Stimulated activated memory B cell treated with anti-CD40 and anti-IgM and Interleukin-4, amounts not matched to agents 10 μg/mL and 1 μg/mL and 100 μg/mL, for 72 hours (primary cell): ENCODE measurements at regions not wholly inside any gene's neighbourhood (a gene's known extent, or its start where the extent isn't known, plus 50 kb on each side); places are given as distances from the start of the nearest gene placed in this dataset.
"Not testable (repeated sequence)": the region's sequence is repeated elsewhere in the genome, so short reads cannot be mapped to it uniquely, and the experiment has no call there.

Experiments
- ATAC-seq: fragments of 150-1000 bp; cut with Tn5 transposase; 2 replicates; pipeline ENCODE4 v1.10.0; 2021
- H3K27ac Mint-ChIP-seq: one replicate; pipeline ENCODE4 v1.8.0; 2022; ENCODE audit warnings: mild to moderate bottlenecking, mixed read lengths
- H3K27me3 Mint-ChIP-seq: one replicate; pipeline ENCODE4 v1.8.0; 2022; ENCODE audit warnings: mixed read lengths
- H3K36me3 Mint-ChIP-seq: one replicate; pipeline ENCODE4 v1.8.0; 2022; ENCODE audit warnings: mixed read lengths
- H3K4me1 Mint-ChIP-seq: one replicate; pipeline ENCODE4 v1.8.0; 2022; ENCODE audit warnings: mixed read lengths
- H3K4me3 Mint-ChIP-seq: one replicate; pipeline ENCODE4 v1.8.0; 2022; ENCODE audit warnings: mild to moderate bottlenecking, moderate library complexity, mixed read lengths
- H3K9me3 Mint-ChIP-seq: one replicate; pipeline ENCODE4 v1.8.0; 2022; ENCODE audit warnings: mixed read lengths

GRCh38 chr5:100418231-100418630 lies 116.9 kb upstream of the FAM174A start:
- H3K4me3 Mint-ChIP-seq = no peak overlapping the region
- no peak overlapping the region for H3K27ac Mint-ChIP-seq
- no peaks in the 10 kb centered on the region for H3K27me3 Mint-ChIP-seq
- H3K4me1 Mint-ChIP-seq = no peaks in the 10 kb centered on the region
- H3K36me3 Mint-ChIP-seq = no peaks in the 10 kb centered on the region
- peaks cover 2% of the 10 kb centered on the region for H3K9me3 Mint-ChIP-seq
- ATAC-seq = no peak

DNA sequence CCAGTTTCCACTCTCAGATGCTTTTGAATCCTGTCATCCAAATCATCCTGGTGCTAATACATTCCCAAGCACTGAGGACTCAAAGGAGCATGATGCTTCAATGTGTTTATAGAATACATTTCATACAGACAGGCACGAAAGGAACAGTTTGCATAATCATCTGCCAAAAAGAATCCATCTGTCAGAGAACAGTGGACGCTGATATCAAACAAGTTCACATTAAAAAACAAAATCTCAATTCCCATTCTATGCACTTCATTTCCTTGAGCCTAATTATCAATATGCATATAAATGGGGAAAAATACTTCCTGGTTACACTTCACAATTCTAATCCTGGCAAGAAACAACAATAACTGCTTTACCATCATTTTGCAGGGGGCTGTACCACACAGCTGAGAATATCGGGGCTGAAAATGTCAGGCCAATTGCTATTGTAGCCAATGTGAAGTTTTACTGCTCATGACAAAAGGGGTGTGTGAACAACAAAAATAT lies 125.5 kb upstream of the FAM174A start:
- no peak overlapping the region for H3K4me3 Mint-ChIP-seq
- H3K27me3 Mint-ChIP-seq = no peaks in the 10 kb centered on the region
- no peaks in the 10 kb centered on the region for H3K36me3 Mint-ChIP-seq
- H3K27ac Mint-ChIP-seq = no peak overlapping the region
- H3K4me1 Mint-ChIP-seq = no peaks in the 10 kb centered on the region
- ATAC-seq = no peak
- H3K9me3 Mint-ChIP-seq = no peaks in the 10 kb centered on the region

- H3K4me3 Mint-ChIP-seq = no peak overlapping the region
These were observed 128.1 kb upstream of the FAM174A start for GRCh38 chr5:100407053-100407452.

DNA sequence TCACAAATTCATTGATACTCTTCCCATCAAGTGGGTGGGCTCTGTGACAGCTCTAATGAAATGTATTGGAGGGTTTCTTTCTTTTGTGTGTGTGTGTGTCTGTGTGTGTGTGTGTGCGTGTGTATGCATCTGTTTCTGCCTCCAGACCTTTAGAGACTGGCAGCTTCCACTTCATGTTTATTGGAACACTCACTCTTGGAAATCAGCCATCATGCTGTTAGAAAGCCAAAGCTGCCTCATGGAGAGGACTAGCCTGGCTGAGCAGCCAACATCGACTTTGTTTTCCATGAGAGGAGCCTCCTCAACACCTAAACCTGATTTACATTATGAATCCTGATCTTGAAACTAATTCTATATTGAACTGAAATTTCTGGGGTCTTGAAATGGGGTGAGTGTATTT lies 128.5 kb upstream of the FAM174A start:
- Mint-ChIP-seq H3K4me1 (no peaks in the 10 kb centered on the region), H3K9me3 (no peaks in the 10 kb centered on the region), H3K36me3 (no peaks in the 10 kb centered on the region), H3K27ac (no peak overlapping the region), H3K4me3 (no peak overlapping the region), H3K27me3 (no peaks in the 10 kb centered on the region)
- no peak for ATAC-seq

More at GRCh38 chr5:100407053-100407452, 128.1 kb upstream of the FAM174A start:
- no peaks in the 10 kb centered on the region for H3K27me3 Mint-ChIP-seq
- H3K27ac Mint-ChIP-seq = no peak overlapping the region
- no peaks in the 10 kb centered on the region for H3K36me3 Mint-ChIP-seq
- no peaks in the 10 kb centered on the region for H3K4me1 Mint-ChIP-seq
- H3K9me3 Mint-ChIP-seq = no peaks in the 10 kb centered on the region
- peak; percentile 28 for ATAC-seq

- Mint-ChIP-seq H3K36me3 (no peaks in the 10 kb centered on the region), H3K9me3 (no peaks in the 10 kb centered on the region), H3K4me3 (no peak overlapping the region), H3K27me3 (no peaks in the 10 kb centered on the region), H3K4me1 (no peaks in the 10 kb centered on the region), H3K27ac (no peak overlapping the region)
- no peak for ATAC-seq
These were observed 133.1 kb upstream of the FAM174A start for GRCh38 chr5:100402071-100402470.

DNA sequence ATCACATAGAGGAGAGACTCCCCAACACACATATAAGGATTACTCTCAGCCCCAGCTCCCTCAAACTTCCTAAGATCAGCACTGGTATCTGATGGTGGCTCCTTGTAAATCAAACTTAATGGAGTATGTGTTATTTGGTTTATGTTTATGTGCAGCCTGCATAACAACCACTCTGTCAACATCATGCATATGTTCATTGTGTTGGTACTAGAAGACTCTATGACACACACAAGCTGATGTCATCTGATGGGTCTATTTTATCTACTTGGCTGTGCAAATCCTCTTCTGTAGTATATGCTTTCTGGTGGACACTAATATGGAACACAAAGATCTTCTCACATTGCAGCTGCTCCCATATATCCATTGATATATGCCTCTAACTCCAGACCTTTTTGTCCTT lies 134.0 kb upstream of the FAM174A start:
- no peak overlapping the region for H3K4me3 Mint-ChIP-seq
- H3K27ac Mint-ChIP-seq = no peak overlapping the region
- no peaks in the 10 kb centered on the region for H3K4me1 Mint-ChIP-seq
- H3K9me3 Mint-ChIP-seq = no peaks in the 10 kb centered on the region
- no peak for ATAC-seq
- H3K27me3 Mint-ChIP-seq = no peaks in the 10 kb centered on the region
- no peaks in the 10 kb centered on the region for H3K36me3 Mint-ChIP-seq

DNA sequence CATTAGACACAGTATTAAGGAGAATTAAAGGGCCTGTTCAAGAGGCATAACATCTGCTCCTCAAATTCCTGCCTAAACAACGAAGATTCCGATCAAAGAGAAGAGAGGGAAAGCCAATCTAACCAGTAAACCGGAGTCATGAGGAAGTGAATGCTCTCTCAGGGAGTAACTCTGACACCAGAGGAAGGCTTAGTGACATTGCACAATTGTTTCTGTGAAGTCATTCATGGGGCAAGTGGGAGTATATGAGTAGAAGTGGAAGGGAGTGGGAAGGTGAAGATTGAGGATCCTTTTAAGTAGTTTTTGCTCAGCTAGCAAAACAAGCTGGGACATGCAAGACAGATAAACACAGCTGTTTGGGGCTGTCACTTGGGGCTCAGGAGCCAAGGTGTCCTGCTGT lies 136.4 kb upstream of the FAM174A start:
- not testable (repeated sequence) for H3K9me3 Mint-ChIP-seq, H3K4me3 Mint-ChIP-seq, H3K27ac Mint-ChIP-seq

DNA sequence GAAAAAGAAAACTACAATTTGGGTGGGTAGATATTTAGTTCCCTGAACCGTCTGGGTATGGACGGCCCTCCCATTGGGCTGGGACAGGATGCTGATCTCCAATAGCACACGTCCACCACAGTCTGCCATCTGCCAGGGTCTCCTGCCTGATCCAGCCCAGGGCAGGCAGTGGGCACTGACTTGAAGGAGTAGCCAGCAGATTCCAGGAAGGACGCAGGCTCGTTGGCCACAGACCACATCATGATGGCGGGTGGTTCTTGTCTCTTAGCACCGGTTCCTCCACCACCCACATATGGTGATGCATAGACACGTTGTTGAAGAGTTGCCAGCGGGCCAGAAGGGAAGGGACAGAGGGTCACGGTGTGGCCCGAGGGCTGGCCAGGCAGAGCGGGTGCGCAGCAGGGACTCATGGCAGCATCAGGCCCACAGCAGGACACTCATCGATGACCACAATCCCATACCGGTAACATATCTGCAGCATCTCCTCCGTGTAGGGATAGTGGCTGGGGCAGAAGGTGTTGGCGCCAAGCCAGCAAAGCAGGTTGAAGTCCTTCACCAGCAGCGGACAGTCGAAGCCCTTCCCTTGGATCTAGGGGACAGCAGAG lies 155.8 kb upstream of the FAM174A start:
- not testable (repeated sequence) for H3K4me1 Mint-ChIP-seq

More for the DNA sequence above, 136.4 kb upstream of the FAM174A start:
- H3K36me3 Mint-ChIP-seq, H3K4me1 Mint-ChIP-seq, H3K27me3 Mint-ChIP-seq, ATAC-seq: not testable (repeated sequence)

DNA sequence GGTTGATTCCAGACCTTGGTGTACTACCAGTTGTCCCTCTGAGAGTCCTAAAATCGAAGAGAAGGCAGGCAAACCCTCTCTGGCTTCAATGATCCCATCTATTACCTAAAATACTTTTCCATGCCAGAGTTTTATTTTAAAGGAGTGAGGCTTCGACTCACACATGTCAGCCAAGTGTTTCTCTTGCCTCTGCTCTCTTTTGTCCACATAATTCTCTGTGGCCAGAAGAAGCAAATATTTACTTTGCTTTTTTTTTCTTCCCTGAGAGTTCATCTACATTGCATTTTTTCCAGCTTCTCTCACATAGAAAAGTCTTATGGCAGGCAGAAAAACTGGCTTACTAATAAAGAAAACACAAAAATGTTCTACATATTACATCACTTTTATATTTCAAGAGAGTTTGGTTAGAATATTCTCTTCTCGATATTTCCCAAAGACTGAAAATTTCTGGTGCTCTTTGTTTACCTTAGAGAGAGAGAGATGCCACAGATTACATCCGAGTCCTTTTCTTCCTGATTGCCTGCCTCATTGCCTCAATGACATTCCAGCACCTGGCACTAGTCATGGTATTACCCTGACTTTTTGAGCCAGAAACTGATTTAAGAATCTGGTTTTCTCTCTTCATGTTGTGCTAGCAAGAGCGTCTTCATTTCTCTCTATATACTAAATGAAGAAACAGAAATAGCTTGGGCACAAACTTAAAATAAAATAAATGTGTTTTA lies 170.3 kb upstream of the FAM174A start:
- not testable (repeated sequence) for ATAC-seq, H3K27me3 Mint-ChIP-seq

More for the DNA sequence above, 155.8 kb upstream of the FAM174A start:
- H3K9me3 Mint-ChIP-seq, H3K27me3 Mint-ChIP-seq, H3K36me3 Mint-ChIP-seq, H3K27ac Mint-ChIP-seq, H3K4me3 Mint-ChIP-seq: not testable (repeated sequence)
- peak; percentile 53 for ATAC-seq

GRCh38 chr5:100364343-100364742 lies 170.8 kb upstream of the FAM174A start:
- not testable (repeated sequence) for H3K4me1 Mint-ChIP-seq, H3K9me3 Mint-ChIP-seq, H3K27ac Mint-ChIP-seq, H3K27me3 Mint-ChIP-seq, H3K36me3 Mint-ChIP-seq, H3K4me3 Mint-ChIP-seq
- peak; percentile 24 for ATAC-seq

More for the DNA sequence above, 170.3 kb upstream of the FAM174A start:
- H3K4me1 Mint-ChIP-seq, H3K36me3 Mint-ChIP-seq, H3K4me3 Mint-ChIP-seq, H3K9me3 Mint-ChIP-seq, H3K27ac Mint-ChIP-seq: not testable (repeated sequence)

DNA sequence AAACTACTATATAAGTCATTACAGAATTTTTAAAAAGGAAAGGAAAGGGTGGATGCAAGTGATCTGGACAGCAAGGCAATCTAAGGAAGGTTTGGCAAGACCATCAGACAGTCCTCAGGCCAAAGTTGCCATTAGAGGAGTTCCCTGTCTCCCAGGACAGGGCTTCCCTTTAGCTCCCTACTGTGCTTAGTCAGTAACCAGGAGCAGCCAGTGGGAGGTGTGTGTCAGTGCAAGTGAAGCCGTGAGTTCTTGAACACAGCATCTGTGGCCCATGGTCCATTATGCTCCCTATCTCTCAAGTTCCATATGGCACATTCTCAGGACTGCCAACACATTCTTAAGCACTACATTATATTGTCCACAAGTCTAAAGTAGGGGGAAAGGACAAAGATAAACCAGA lies 175.2 kb upstream of the FAM174A start:
- H3K4me1 Mint-ChIP-seq, H3K4me3 Mint-ChIP-seq, ATAC-seq, H3K27ac Mint-ChIP-seq, H3K36me3 Mint-ChIP-seq, H3K9me3 Mint-ChIP-seq, H3K27me3 Mint-ChIP-seq: not testable (repeated sequence)

DNA sequence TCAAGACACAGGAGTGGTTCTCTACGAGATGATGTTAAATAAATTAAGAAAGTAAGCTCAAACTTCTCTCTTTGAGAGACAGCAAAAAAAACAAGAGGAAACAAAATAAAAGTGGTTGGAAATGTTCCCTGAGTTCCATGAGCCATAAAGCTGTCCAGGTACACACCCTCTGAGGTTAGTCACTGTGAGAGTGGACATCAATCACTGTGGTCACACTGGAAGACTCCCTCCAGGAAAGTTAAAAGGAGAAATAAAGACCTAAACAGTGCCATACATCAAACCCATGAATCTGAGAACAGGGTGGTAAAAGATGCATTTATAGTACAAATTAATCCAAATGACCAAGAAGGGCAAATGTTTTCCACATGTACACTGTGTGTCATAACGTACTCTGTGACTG lies 188.9 kb upstream of the FAM174A start:
- ATAC-seq, H3K27ac Mint-ChIP-seq, H3K4me3 Mint-ChIP-seq, H3K4me1 Mint-ChIP-seq, H3K9me3 Mint-ChIP-seq, H3K36me3 Mint-ChIP-seq, H3K27me3 Mint-ChIP-seq: not testable (repeated sequence)

- ATAC-seq, H3K36me3 Mint-ChIP-seq, H3K27ac Mint-ChIP-seq, H3K9me3 Mint-ChIP-seq, H3K4me1 Mint-ChIP-seq, H3K4me3 Mint-ChIP-seq, H3K27me3 Mint-ChIP-seq: not testable (repeated sequence)
These were observed 193.7 kb upstream of the FAM174A start for GRCh38 chr5:100341485-100341884.

GRCh38 chr5:100322483-100322882 lies 212.7 kb upstream of the FAM174A start:
- Mint-ChIP-seq H3K4me1 (no peaks in the 10 kb centered on the region), H3K27me3 (no peaks in the 10 kb centered on the region), H3K36me3 (no peaks in the 10 kb centered on the region), H3K27ac (no peak overlapping the region), H3K4me3 (no peak overlapping the region), H3K9me3 (peaks cover 3% of the 10 kb centered on the region)
- ATAC-seq = no peak

- Mint-ChIP-seq H3K4me3 (no peak overlapping the region), H3K27me3 (no peaks in the 10 kb centered on the region), H3K36me3 (no peaks in the 10 kb centered on the region), H3K9me3 (peaks cover 11% of the 10 kb centered on the region), H3K27ac (no peak overlapping the region), H3K4me1 (no peaks in the 10 kb centered on the region)
- no peak for ATAC-seq
These were observed 215.3 kb upstream of the FAM174A start for GRCh38 chr5:100319885-100320284.

DNA sequence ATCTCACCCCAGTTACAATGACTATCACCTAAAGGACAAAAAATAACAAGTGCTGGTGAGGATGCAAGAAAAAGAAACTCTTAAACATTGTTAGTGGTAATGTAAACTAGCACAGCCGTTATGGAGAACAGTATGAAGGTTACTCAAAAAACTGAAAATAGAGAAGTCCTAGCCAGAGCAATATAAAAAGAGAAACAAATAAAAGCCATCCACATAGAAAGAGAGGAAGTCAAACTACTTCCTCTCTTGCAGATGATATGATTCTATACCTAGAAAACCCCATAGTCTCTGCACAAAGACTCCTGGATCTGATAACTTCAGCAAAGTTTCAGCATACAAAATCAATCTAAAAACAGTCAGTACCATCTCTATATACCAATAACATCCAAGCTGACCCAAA lies 221.5 kb upstream of the FAM174A start:
- Mint-ChIP-seq H3K9me3 (peaks cover 18% of the 10 kb centered on the region), H3K27ac (no peak overlapping the region), H3K4me1 (no peaks in the 10 kb centered on the region), H3K36me3 (no peaks in the 10 kb centered on the region), H3K27me3 (no peaks in the 10 kb centered on the region), H3K4me3 (no peak overlapping the region)
- ATAC-seq = no peak
